ENCODE measurements at regions not wholly inside any gene's neighbourhood (a gene's known extent, or its start where the extent isn't known, plus 50 kb on each side); places are given as distances from the start of the nearest gene placed in this dataset.

GRCh38 chr5:3736466-3736865 lies 140.8 kb downstream of the IRX1 start:
- DNase-seq (ENCODE audit: low read depth), result no peak

GRCh38 chr5:3736926-3737325 lies 141.3 kb downstream of the IRX1 start:
- DNase-seq (ENCODE audit: low read depth), result no peak

- DNase-seq (ENCODE audit: low read depth), result no peak
These were observed 143.3 kb downstream of the IRX1 start for GRCh38 chr5:3738919-3739318.

- DNase-seq (ENCODE audit: low read depth), result no peak
These were observed 145.1 kb downstream of the IRX1 start for GRCh38 chr5:3740546-3741373.

- no peak for DNase-seq (ENCODE audit: low read depth)
These were observed 145.7 kb downstream of the IRX1 start for GRCh38 chr5:3741374-3741770.

GRCh38 chr5:3742750-3743149 lies 147.1 kb downstream of the IRX1 start:
- DNase-seq (ENCODE audit: low read depth), result no peak

- DNase-seq (ENCODE audit: low read depth), result no peak
These were observed 156.2 kb downstream of the IRX1 start for GRCh38 chr5:3751846-3752245.

GRCh38 chr5:3778000-3778550 lies 182.4 kb downstream of the IRX1 start:
- no peak for DNase-seq (ENCODE audit: low read depth)

GRCh38 chr5:3778945-3779344 lies 183.3 kb downstream of the IRX1 start:
- no peak for DNase-seq (ENCODE audit: low read depth)

GRCh38 chr5:3780278-3780677 lies 184.6 kb downstream of the IRX1 start:
- DNase-seq (ENCODE audit: low read depth), result no peak

GRCh38 chr5:3780907-3781306 lies 185.3 kb downstream of the IRX1 start:
- no peak for DNase-seq (ENCODE audit: low read depth)

- DNase-seq (ENCODE audit: low read depth), result no peak
These were observed 189.2 kb downstream of the IRX1 start for GRCh38 chr5:3784854-3785253.

GRCh38 chr5:3786165-3786564 lies 190.5 kb downstream of the IRX1 start:
- no peak for DNase-seq (ENCODE audit: low read depth)

GRCh38 chr5:3786891-3787430 lies 191.3 kb downstream of the IRX1 start:
- DNase-seq (ENCODE audit: low read depth), result no peak

- DNase-seq (ENCODE audit: low read depth), result no peak
These were observed 192.0 kb downstream of the IRX1 start for GRCh38 chr5:3787604-3788003.

GRCh38 chr5:3789519-3790193 lies 194.0 kb downstream of the IRX1 start:
- DNase-seq (ENCODE audit: low read depth), result no peak

GRCh38 chr5:3793162-3793561 lies 197.5 kb downstream of the IRX1 start:
- DNase-seq (ENCODE audit: low read depth), result no peak

- no peak for DNase-seq (ENCODE audit: low read depth)
These were observed 199.0 kb downstream of the IRX1 start for GRCh38 chr5:3794611-3795010.

- no peak for DNase-seq (ENCODE audit: low read depth)
These were observed 201.1 kb downstream of the IRX1 start for GRCh38 chr5:3796736-3797135.

GRCh38 chr5:3801967-3802366 lies 206.3 kb downstream of the IRX1 start:
- DNase-seq (ENCODE audit: low read depth), result no peak

- DNase-seq (ENCODE audit: low read depth), result no peak
These were observed 213.8 kb downstream of the IRX1 start for GRCh38 chr5:3809455-3809854.

- DNase-seq (ENCODE audit: low read depth), result no peak
These were observed 215.5 kb downstream of the IRX1 start for GRCh38 chr5:3811116-3811515.

GRCh38 chr5:3818624-3819023 lies 223.0 kb downstream of the IRX1 start:
- DNase-seq (ENCODE audit: low read depth), result no peak
